Urothelium cell line (cell line): ENCODE measurements at regions not wholly inside any gene's neighbourhood (a gene's known extent, or its start where the extent isn't known, plus 50 kb on each side); places are given as distances from the start of the nearest gene placed in this dataset.

Source experiments
- DNase-seq: peaks from one replicate; pipeline ENCODE4 v3.0.0; 2011; ENCODE audit warnings: low spot score, mixed read lengths
- FAIRE-seq: peaks from 2 replicates; lab custom pipeline; 2011; peaks lifted over from hg19 to GRCh38; lab: Jason Lieb, UNC

GRCh38 chrX:126064901-126065541 lies 101.1 kb downstream of the DCAF12L2 start:
- no peak for FAIRE-seq
- DNase-seq: no peak

GRCh38 chrX:126065901-126066660 lies 100.0 kb downstream of the DCAF12L2 start:
- DNase-seq (no peak), FAIRE-seq (no peak)
